Testis (tissue), 2 donors: ENCODE measurements at regions not wholly inside any gene's neighbourhood (a gene's known extent, or its start where the extent isn't known, plus 50 kb on each side); places are given as distances from the start of the nearest gene placed in this dataset.

ENCODE experiments used
- POLR2A ChIP-seq: fragments of 450-650 bp; IDR thresholded peaks from one replicate; pipeline ENCODE4 v1.6.1; 2017; ENCODE audit warnings: antibody characterized with exemption, mild to moderate bottlenecking, moderate library complexity
- TF ChIP-seq, protein P1 (sequence below), 3 experiments: fragments of 450-650 bp in 2 of 3; fragments of 200-600 bp in 1 of 3; sonication (generic) in 1 of 3; IDR thresholded peaks; one replicate each; pipeline ENCODE4 v1.5.1; 2016 to 2019; ENCODE audit warnings: antibody characterized with exemption in 3 of 3, mild to moderate bottlenecking in 2 of 3, moderate library complexity in 1 of 3

DNA sequence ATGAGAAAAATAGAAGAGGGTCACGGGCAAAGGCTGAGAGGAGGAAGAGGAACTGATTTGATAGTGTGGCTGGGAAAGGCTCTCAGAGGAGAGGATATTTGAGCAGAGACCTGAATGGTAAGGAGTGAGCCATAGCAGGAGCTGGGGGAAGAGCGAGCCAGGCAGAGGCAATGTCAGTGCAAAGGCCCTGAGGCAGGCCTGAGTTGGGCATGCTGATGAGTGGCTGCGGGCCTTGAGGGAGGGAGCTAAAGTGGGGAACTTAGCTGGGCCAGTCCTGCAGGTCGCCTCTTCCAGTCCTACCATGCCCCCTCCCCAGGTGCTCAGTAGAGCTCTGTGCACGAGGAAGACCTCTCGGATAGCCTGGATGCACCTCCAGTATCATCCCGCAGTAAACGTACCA lies 55.4 kb upstream of the FGFR2 start:
- TF ChIP-seq, protein P1, sequence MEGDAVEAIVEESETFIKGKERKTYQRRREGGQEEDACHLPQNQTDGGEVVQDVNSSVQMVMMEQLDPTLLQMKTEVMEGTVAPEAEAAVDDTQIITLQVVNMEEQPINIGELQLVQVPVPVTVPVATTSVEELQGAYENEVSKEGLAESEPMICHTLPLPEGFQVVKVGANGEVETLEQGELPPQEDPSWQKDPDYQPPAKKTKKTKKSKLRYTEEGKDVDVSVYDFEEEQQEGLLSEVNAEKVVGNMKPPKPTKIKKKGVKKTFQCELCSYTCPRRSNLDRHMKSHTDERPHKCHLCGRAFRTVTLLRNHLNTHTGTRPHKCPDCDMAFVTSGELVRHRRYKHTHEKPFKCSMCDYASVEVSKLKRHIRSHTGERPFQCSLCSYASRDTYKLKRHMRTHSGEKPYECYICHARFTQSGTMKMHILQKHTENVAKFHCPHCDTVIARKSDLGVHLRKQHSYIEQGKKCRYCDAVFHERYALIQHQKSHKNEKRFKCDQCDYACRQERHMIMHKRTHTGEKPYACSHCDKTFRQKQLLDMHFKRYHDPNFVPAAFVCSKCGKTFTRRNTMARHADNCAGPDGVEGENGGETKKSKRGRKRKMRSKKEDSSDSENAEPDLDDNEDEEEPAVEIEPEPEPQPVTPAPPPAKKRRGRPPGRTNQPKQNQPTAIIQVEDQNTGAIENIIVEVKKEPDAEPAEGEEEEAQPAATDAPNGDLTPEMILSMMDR (IDR thresholded peaks at IDR 0.05) = no peak
- no peak for TF ChIP-seq POLR2A
